ENCODE measurements at regions not wholly inside any gene's neighbourhood (a gene's known extent, or its start where the extent isn't known, plus 50 kb on each side); places are given as distances from the start of the nearest gene placed in this dataset.

DNA sequence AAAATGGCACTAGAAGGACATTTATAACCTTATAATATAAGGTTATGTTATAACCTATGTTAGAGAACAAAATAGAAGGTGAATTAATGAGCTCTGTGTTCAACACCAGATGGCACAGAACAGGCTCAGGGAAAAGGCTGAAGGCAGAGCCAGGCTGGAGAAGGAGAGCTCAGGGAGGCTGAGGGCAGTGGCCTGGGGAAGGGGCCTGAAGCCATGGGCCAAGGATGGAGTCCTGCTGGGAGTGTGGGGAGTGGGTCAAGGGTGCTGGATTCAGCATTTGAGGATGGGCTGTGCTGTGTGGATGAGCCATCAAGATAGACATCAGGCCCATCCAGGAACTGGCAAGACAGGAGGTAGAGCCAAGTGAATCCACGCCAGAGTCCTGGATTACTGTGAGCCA is 218.8 kb downstream of the ZNF248 start:
- FAIRE-seq (no peak), DNase-seq (no peak), ATAC-seq (no peak)
- WGBS, 2 donors = 51 to 59% methylated on average over 1 of the region's 1 CpG
- Histone ChIP-seq H3K27ac (no peak overlapping the region), H3K4me3 (no peak overlapping the region), H3K4me1 (no peaks in the 10 kb centered on the region), H3K9me3 (no peaks in the 10 kb centered on the region), H3K27me3 (no peaks in the 10 kb centered on the region), H3K36me3 (no peaks in the 10 kb centered on the region)
- intact Hi-C loops (cut with DNase I) = no loop called here
- TF ChIP-seq, protein P1, sequence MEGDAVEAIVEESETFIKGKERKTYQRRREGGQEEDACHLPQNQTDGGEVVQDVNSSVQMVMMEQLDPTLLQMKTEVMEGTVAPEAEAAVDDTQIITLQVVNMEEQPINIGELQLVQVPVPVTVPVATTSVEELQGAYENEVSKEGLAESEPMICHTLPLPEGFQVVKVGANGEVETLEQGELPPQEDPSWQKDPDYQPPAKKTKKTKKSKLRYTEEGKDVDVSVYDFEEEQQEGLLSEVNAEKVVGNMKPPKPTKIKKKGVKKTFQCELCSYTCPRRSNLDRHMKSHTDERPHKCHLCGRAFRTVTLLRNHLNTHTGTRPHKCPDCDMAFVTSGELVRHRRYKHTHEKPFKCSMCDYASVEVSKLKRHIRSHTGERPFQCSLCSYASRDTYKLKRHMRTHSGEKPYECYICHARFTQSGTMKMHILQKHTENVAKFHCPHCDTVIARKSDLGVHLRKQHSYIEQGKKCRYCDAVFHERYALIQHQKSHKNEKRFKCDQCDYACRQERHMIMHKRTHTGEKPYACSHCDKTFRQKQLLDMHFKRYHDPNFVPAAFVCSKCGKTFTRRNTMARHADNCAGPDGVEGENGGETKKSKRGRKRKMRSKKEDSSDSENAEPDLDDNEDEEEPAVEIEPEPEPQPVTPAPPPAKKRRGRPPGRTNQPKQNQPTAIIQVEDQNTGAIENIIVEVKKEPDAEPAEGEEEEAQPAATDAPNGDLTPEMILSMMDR (IDR thresholded peaks at IDR 0.05) = no peak

DNA sequence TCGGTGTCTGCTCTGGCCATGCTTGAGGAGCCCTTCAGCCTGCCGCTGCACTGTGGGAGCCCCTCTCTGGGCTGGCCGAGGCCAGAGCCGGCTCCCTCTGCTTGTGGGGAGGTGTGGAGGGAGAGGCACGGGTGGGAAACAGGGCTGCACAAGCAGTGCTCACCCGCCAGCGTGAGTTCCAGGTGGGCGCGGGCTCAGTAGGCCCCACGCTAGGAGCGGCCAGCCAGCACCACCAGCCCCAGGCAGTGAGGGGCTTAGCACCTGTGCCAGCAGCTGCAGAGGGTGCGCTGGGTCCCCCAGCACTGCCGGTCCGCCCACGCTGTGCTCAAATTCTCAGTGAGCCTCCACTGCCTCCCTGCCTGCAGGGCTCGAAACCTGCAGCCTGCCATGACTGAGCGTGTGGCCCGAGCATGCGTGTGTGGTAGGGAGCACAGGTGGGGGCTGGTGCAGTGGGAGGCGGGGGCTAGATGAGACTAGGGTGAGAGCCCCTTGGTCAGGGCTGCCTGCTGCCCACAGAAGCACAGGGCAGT is 223.0 kb downstream of the ZNF248 start:
- FAIRE-seq (no peak), ATAC-seq (no peak), DNase-seq (no peak)
- Histone ChIP-seq H3K4me1 (no peaks in the 10 kb centered on the region), H3K36me3 (no peaks in the 10 kb centered on the region), H3K27ac (no peak overlapping the region), H3K27me3 (no peaks in the 10 kb centered on the region), H3K4me3 (no peak overlapping the region), H3K9me3 (no peaks in the 10 kb centered on the region)
- 77 to 81% methylated on average over 20 of the region's 20 CpGs for WGBS, 2 donors
- TF ChIP-seq, protein P1 (IDR thresholded peaks at IDR 0.05) = no peak
- intact Hi-C loops (cut with DNase I) = no loop called here

DNA sequence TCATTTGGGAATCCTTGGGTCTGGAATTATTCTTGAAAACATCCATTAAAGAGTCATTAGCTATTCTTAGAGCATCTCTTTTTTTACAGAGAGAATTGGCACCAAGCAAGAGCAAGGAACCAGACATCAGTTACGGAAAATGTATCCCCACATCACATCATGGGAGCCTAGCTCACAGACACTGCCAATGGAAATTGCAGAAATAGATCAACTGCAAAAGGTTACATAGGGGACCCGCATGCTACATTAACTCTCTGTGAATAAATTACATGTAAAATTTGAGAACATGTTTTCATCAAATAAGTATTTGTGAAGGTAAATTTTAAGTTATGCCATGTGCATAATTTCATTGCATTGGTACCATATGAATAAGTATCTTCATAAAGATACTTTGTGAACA is 224.8 kb downstream of the ZNF248 start:
- Histone ChIP-seq H3K36me3 (no peaks in the 10 kb centered on the region), H3K27ac (no peak overlapping the region), H3K4me1 (no peaks in the 10 kb centered on the region), H3K27me3 (no peaks in the 10 kb centered on the region), H3K4me3 (no peak overlapping the region), H3K9me3 (no peaks in the 10 kb centered on the region)
- DNase-seq (no peak), ATAC-seq (no peak), FAIRE-seq (no peak)
- TF ChIP-seq, protein P1 (IDR thresholded peaks at IDR 0.05) = no peak
- intact Hi-C loops (cut with DNase I) = no loop called here
- WGBS, 2 donors = 67 to 82% methylated on average over 2 of the region's 2 CpGs

DNA sequence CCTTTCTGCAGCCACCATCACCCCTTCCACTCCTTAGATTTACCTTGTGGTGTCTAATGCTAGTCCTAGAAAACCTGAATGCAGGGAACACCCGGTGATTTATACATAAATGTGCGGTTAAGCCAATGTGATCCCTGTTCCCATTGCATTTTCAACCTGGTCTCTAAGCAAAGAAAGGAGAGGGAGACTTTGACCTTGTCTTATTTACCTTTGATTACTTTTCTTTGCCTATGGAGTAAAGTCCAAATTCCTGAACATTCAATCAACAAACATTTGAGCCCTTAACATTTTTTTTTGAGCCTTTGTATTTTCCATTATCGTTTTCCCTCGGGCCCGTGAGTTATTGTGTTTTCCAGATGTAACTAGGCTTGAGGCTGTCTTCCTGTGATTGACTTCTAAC is 233.9 kb downstream of the ZNF248 start:
- intact Hi-C loops (cut with DNase I) = no loop called here
- Histone ChIP-seq H3K4me1 (no peaks in the 10 kb centered on the region), H3K36me3 (no peaks in the 10 kb centered on the region), H3K27ac (no peak overlapping the region), H3K4me3 (no peak overlapping the region), H3K27me3 (no peaks in the 10 kb centered on the region), H3K9me3 (no peaks in the 10 kb centered on the region)
- DNase-seq (no peak), ATAC-seq (peak in 1 of 4 donors; percentile 19), FAIRE-seq (no peak)
- WGBS, 2 donors = 33 to 40% methylated on average over 5 of the region's 5 CpGs
- TF ChIP-seq, protein P1 (IDR thresholded peaks at IDR 0.05) = no peak

DNA sequence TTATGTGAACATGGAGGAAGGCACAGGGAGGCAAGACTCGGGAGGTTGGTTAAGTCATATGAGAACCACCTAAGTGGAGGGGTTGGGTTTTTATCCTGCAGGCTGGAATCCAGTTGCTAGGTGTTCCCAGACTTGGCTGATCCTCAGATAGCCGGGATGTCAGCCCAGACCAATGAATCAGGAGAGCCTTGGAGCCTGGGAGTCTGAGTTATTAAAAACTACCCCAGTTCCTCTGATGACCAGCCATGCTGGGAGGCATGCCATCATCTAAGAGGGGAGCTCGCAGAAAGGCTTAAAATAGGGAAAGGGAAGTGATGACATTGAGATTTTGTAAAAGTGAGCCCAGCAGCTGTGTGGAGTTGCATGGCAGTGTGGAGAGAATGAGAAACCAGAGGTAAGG is 238.1 kb downstream of the ZNF248 start:
- TF ChIP-seq, protein P1 (IDR thresholded peaks at IDR 0.05) = no peak
- Histone ChIP-seq H3K9me3 (no peaks in the 10 kb centered on the region), H3K4me1 (no peaks in the 10 kb centered on the region), H3K4me3 (no peak overlapping the region), H3K27me3 (no peaks in the 10 kb centered on the region), H3K36me3 (no peaks in the 10 kb centered on the region), H3K27ac (no peak overlapping the region)
- no peak for FAIRE-seq
- intact Hi-C loops (cut with DNase I) = no loop called here
- 31 to 42% methylated on average over 3 of the region's 3 CpGs for WGBS, 2 donors
- no peak for ATAC-seq
- no peak for DNase-seq

Measured in pancreas (tissue), 10 donors.